Kidney (tissue), 13 donors: ENCODE measurements at regions not wholly inside any gene's neighbourhood (a gene's known extent, or its start where the extent isn't known, plus 50 kb on each side); places are given as distances from the start of the nearest gene placed in this dataset.

Source experiments
- DNase-seq, 5 donors: peaks; one replicate each; pipeline ENCODE4 v3.0.0-alpha.2; 2013 to 2020
- FAIRE-seq: peaks from 2 replicates; lab custom pipeline; 2012; peaks lifted over from hg19 to GRCh38; lab: Jason Lieb, UNC
- H3K27ac ChIP-seq, 2 donors: one replicate each; pipeline ENCODE4 v1.7.0; 2013; ENCODE audit warnings: low read depth in 2 of 2, low read length in 2 of 2, inconsistent platforms in 1 of 2
- H3K27me3 ChIP-seq: one replicate; pipeline ENCODE4 v1.7.1; 2013; ENCODE audit warnings: low read length, inconsistent platforms; ENCODE audit not compliant: control insufficient read depth, insufficient read depth
- H3K36me3 ChIP-seq, 3 donors: one replicate each; pipeline versions ENCODE4 v1.7.0 to v1.7.1; 2013; ENCODE audit warnings: low read length in 3 of 3, control low read depth in 1 of 3, inconsistent platforms in 1 of 3; ENCODE audit not compliant: insufficient read depth in 3 of 3, control insufficient read depth in 2 of 3
- H3K4me1 ChIP-seq, 3 donors: one replicate each; pipeline versions ENCODE4 v1.7.0 to v1.7.1; 2013; ENCODE audit warnings: low read length in 3 of 3, inconsistent platforms in 1 of 3, low read depth in 1 of 3; ENCODE audit not compliant: control insufficient read depth in 2 of 3, insufficient read depth in 2 of 3
- H3K4me3 ChIP-seq, 3 donors: one replicate each; pipeline versions ENCODE4 v1.7.0 to v1.8.1; 2013; ENCODE audit warnings: low read length in 3 of 3, control low read depth in 1 of 3, inconsistent platforms in 1 of 3
- H3K9ac ChIP-seq, 3 donors: one replicate each; pipeline versions ENCODE4 v1.7.0 to v1.7.1; 2013; ENCODE audit warnings: low read length in 3 of 3, control low read depth in 1 of 3, inconsistent platforms in 1 of 3
- H3K9me3 ChIP-seq, 3 donors: one replicate each; pipeline versions ENCODE4 v1.7.0 to v1.7.1; 2013; ENCODE audit warnings: low read length in 3 of 3, control low read depth in 1 of 3, inconsistent platforms in 1 of 3; ENCODE audit not compliant: control insufficient read depth in 2 of 3, insufficient read depth in 1 of 3
- intact Hi-C: fragments of 100-400 bp; cut with DNase I; formaldehyde crosslinking; loops from one replicate; pipeline ENCODE4 v1.11.1; 2022
- TF ChIP-seq, protein P1 (sequence below): IDR thresholded peaks from 3 replicates; pipeline ENCODE4 v1.5.1; 2012; ENCODE audit warnings: mild to moderate bottlenecking, moderate library complexity, borderline replicate concordance; ENCODE audit not compliant: insufficient read depth; ENCODE audit errors: extremely low read depth
- donor health status: control.
- donor health status: control.
- donor health status: control.
- donor health status: control.
- donor health status: control.
- donor health status: DM: yes; HTN: yes; CAD: no.
- donor health status: Normal renal cell carcinoma (clear cell type).

GRCh38 chr14:27725482-27725881 lies 1041.1 kb upstream of the FOXG1 start:
- no peaks in the 10 kb centered on the region for H3K9me3 ChIP-seq
- no peak overlapping the region for H3K27ac ChIP-seq
- H3K4me1 ChIP-seq, result peaks cover 0 to 5% (median 0%) of the 10 kb centered on the region in 3 donors
- TF ChIP-seq, protein P1, sequence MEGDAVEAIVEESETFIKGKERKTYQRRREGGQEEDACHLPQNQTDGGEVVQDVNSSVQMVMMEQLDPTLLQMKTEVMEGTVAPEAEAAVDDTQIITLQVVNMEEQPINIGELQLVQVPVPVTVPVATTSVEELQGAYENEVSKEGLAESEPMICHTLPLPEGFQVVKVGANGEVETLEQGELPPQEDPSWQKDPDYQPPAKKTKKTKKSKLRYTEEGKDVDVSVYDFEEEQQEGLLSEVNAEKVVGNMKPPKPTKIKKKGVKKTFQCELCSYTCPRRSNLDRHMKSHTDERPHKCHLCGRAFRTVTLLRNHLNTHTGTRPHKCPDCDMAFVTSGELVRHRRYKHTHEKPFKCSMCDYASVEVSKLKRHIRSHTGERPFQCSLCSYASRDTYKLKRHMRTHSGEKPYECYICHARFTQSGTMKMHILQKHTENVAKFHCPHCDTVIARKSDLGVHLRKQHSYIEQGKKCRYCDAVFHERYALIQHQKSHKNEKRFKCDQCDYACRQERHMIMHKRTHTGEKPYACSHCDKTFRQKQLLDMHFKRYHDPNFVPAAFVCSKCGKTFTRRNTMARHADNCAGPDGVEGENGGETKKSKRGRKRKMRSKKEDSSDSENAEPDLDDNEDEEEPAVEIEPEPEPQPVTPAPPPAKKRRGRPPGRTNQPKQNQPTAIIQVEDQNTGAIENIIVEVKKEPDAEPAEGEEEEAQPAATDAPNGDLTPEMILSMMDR, result no peak
- FAIRE-seq, result no peak
- intact Hi-C loops, result no loop called here
- H3K27me3 ChIP-seq, result no peaks in the 10 kb centered on the region
- no peaks in the 10 kb centered on the region for H3K36me3 ChIP-seq
- H3K4me3 ChIP-seq, result no peak overlapping the region
- no peak for DNase-seq
- H3K9ac ChIP-seq, result no peak overlapping the region

DNA sequence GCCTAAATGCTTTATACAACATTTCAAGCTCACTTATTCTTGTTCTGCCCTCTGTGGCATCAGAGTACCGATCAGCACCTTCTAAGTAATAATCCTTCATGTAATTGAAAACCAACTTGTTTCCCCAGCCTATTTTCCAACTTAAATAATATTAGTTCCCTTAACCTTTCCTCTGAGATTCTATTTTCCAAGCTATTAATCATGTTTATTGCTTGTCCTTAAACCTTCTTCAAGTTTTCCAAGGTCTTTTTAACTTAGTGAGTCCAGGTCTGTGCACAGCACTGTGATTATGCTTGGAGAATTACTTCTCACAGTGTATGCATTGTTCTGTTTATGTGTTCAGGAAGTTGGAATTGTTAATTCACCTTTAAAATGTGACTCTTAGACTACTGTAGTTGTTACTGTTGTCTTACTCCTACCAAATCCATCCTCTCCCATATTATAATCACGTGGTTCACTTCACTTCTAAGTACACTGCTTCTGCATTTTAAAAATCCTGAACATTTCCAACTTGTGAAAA lies 1039.3 kb upstream of the FOXG1 start:
- peak in 2 of 5 donors; percentile 64 to 75 for DNase-seq
- Histone ChIP-seq H3K9me3 (no peaks in the 10 kb centered on the region), H3K27ac (no peak overlapping the region), H3K4me3 (no peak overlapping the region), H3K9ac (no peak overlapping the region), H3K36me3 (no peaks in the 10 kb centered on the region), H3K4me1 (peaks cover 0 to 5% (median 0%) of the 10 kb centered on the region in 3 donors), H3K27me3 (no peaks in the 10 kb centered on the region)
- intact Hi-C loops, result no loop called here
- FAIRE-seq, result no peak
- TF ChIP-seq, protein P1, result no peak

DNA sequence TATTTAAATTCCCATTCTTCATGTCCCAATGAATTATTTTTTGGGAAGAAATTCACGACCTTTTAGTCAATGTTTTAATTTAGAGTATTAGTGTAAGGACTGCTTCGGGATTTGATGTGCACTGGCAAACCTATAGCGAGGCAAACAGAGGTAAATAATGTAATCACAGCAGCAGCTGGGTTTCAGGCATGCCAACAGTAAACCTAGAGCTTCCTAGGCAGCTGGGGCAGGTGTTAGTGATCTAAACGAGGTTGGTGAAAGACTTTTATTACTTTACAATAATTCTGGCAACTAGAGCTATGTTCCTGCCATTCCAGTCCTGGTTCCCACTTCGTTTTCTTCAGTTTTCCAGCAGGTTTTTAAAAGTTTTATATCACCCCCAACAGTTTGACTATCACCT lies 1036.4 kb upstream of the FOXG1 start:
- peaks cover 0 to 5% (median 0%) of the 10 kb centered on the region in 3 donors for H3K4me1 ChIP-seq
- DNase-seq (peak in 1 of 5 donors; percentile 4), FAIRE-seq (no peak)
- TF ChIP-seq, protein P1, result no peak
- no peaks in the 10 kb centered on the region for H3K27me3 ChIP-seq
- no peaks in the 10 kb centered on the region for H3K36me3 ChIP-seq
- no peaks in the 10 kb centered on the region for H3K9me3 ChIP-seq
- no peak overlapping the region for H3K4me3 ChIP-seq
- no peak overlapping the region for H3K27ac ChIP-seq
- H3K9ac ChIP-seq, result no peak overlapping the region
- intact Hi-C loops, result no loop called here

DNA sequence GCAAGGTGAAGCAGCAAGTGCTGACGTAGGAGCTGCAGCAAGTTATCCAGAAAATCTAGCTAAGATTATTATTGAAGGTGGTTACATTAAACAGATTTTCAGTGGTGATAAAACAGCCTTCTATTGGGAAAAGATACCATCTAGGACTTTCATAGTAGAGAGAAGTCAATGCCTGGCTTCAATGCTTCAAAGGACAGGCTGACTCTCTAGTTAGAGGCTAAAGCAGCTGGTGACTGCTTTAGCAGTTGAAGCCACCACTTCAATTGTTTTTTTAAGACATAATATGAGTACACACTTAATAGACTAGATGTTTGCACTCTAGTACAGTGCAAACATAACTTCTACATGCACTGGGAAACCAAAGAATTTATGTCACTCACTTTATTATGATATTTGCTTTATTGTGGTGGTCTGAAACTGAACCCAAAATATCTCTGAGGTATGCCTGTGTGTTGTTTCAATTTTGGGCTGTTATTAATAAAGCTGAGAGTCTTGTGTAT lies 1026.9 kb upstream of the FOXG1 start:
- TF ChIP-seq, protein P1, result no peak
- no peak overlapping the region for H3K4me3 ChIP-seq
- H3K9me3 ChIP-seq, result no peaks in the 10 kb centered on the region
- no peaks in the 10 kb centered on the region for H3K4me1 ChIP-seq
- no peaks in the 10 kb centered on the region for H3K27me3 ChIP-seq
- H3K36me3 ChIP-seq, result no peaks in the 10 kb centered on the region
- intact Hi-C loops, result no loop called here
- H3K27ac ChIP-seq, result no peak overlapping the region
- H3K9ac ChIP-seq, result no peak overlapping the region
- DNase-seq, result no peak
- no peak for FAIRE-seq
